ENCODE measurements at regions not wholly inside any gene's neighbourhood (a gene's known extent, or its start where the extent isn't known, plus 50 kb on each side); places are given as distances from the start of the nearest gene placed in this dataset.

GRCh38 chr5:30142432-30142831, 1051.1 kb upstream of the CDH6 start:
- DNase-seq, result no peak

- DNase-seq, result no peak
Measured at GRCh38 chr5:30121043-30121442, 1072.4 kb upstream of the CDH6 start.

GRCh38 chr5:30117135-30117534, 1076.4 kb upstream of the CDH6 start:
- no peak for DNase-seq

GRCh38 chr5:30113542-30113941, 1079.9 kb upstream of the CDH6 start:
- DNase-seq, result no peak

GRCh38 chr5:30112867-30113266, 1080.6 kb upstream of the CDH6 start:
- DNase-seq, result no peak

GRCh38 chr5:30108051-30108450, 1085.4 kb upstream of the CDH6 start:
- DNase-seq, result no peak

GRCh38 chr5:30106596-30106995, 1086.9 kb upstream of the CDH6 start:
- DNase-seq, result no peak

GRCh38 chr5:30104872-30105596, 1088.5 kb upstream of the CDH6 start:
- DNase-seq, result no peak

- peak; percentile 31 for DNase-seq
Measured at GRCh38 chr5:30103452-30104202, 1089.9 kb upstream of the CDH6 start.

GRCh38 chr5:30103052-30103451, 1090.4 kb upstream of the CDH6 start:
- DNase-seq, result peak; percentile 79

GRCh38 chr5:30102185-30102584, 1091.3 kb upstream of the CDH6 start:
- DNase-seq, result no peak

GRCh38 chr5:30100929-30101328, 1092.6 kb upstream of the CDH6 start:
- DNase-seq, result no peak

GRCh38 chr5:30100148-30100713, 1093.3 kb upstream of the CDH6 start:
- DNase-seq, result no peak

GRCh38 chr5:30099634-30100033, 1093.9 kb upstream of the CDH6 start:
- peak; percentile 88 for DNase-seq

- no peak for DNase-seq
Measured at GRCh38 chr5:30098940-30099339, 1094.5 kb upstream of the CDH6 start.

- no peak for DNase-seq
Measured at GRCh38 chr5:30092548-30092947, 1100.9 kb upstream of the CDH6 start.

GRCh38 chr5:30069441-30070263, 1123.8 kb upstream of the CDH6 start:
- no peak for DNase-seq

- DNase-seq, result no peak
Measured at GRCh38 chr5:30063503-30063902, 1130.0 kb upstream of the CDH6 start.

- DNase-seq, result no peak
Measured at GRCh38 chr5:30051976-30052375, 1141.5 kb upstream of the CDH6 start.

GRCh38 chr5:30050056-30050815, 1143.2 kb upstream of the CDH6 start:
- DNase-seq, result peak; percentile 1

- no peak for DNase-seq
Measured at GRCh38 chr5:30042677-30043076, 1150.8 kb upstream of the CDH6 start.

GRCh38 chr5:30041831-30042385, 1151.6 kb upstream of the CDH6 start:
- no peak for DNase-seq
